ENCODE measurements at regions not wholly inside any gene's neighbourhood (a gene's known extent, or its start where the extent isn't known, plus 50 kb on each side); places are given as distances from the start of the nearest gene placed in this dataset.

- Histone ChIP-seq H3K4me3 (no peak overlapping the region), H3K4me1 (peaks cover 3 to 36% of the 10 kb centered on the region in 2 donors), H3K27ac (no peak overlapping the region), H3K9me3 (no peaks in the 10 kb centered on the region), H3K36me3 (no peaks in the 10 kb centered on the region), H3K27me3 (peaks cover 0 to 6% of the 10 kb centered on the region in 2 donors)
- no peak for TF ChIP-seq CTCF (IDR thresholded peaks at IDR 0.05)
- DNase-seq (no peak), ATAC-seq (no peak)
- intact Hi-C loops (cut with DNase I) = loop anchor here in 1 of 2 donors (5.0 kb wide), 1 partner anchor 58 kb away; the partner anchor contains the start of gene TAGAP
These were observed 55.8 kb upstream of the TAGAP start for GRCh38 chr6:159100395-159101182.

DNA sequence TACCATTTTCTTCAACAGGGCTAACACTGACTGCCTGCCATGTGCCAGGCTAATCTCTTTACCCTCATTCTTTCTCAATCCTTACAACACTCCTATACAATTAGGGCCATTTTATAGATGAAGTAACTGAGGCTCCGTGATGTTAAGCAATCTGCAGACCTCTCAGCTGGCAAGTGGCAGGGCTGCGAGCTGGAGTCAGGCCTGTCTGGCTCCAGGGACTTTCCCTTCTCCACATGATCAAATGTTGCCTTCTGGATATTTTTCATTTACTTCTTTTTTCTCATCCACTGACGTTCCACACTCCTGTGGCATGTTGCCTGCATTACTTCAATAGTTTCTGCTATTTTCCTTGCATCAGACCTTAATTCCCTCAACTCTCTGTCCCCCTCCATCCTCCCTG is 55.2 kb upstream of the TAGAP start:
- no peak for ATAC-seq
- Histone ChIP-seq H3K36me3 (no peaks in the 10 kb centered on the region), H3K27ac (no peak overlapping the region), H3K9me3 (no peaks in the 10 kb centered on the region), H3K4me3 (no peak overlapping the region), H3K4me1 (peaks cover 3 to 36% of the 10 kb centered on the region in 2 donors), H3K27me3 (peaks cover 0 to 6% of the 10 kb centered on the region in 2 donors)
- intact Hi-C loops (cut with DNase I) = loop anchor here in 1 of 2 donors (5.0 kb wide), 1 partner anchor 58 kb away; the partner anchor contains the start of gene TAGAP
- TF ChIP-seq CTCF (IDR thresholded peaks at IDR 0.05) = no peak
- no peak for DNase-seq

GRCh38 chr6:159099276-159099675 is 54.5 kb upstream of the TAGAP start:
- Histone ChIP-seq H3K27ac (peak overlapping the region in 1 of 2 donors; percentile 50), H3K27me3 (peaks cover 0 to 6% of the 10 kb centered on the region in 2 donors), H3K9me3 (no peaks in the 10 kb centered on the region), H3K4me3 (no peak overlapping the region), H3K4me1 (peaks cover 3 to 31% of the 10 kb centered on the region in 2 donors), H3K36me3 (no peaks in the 10 kb centered on the region)
- ATAC-seq (no peak), DNase-seq (no peak)
- TF ChIP-seq CTCF (IDR thresholded peaks at IDR 0.05) = no peak
- intact Hi-C loops (cut with DNase I) = no loop called here

GRCh38 chr6:159098636-159099106 is 53.9 kb upstream of the TAGAP start:
- Histone ChIP-seq H3K4me3 (no peak overlapping the region), H3K27ac (peak overlapping the region in 1 of 2 donors; percentile 50), H3K36me3 (no peaks in the 10 kb centered on the region), H3K9me3 (no peaks in the 10 kb centered on the region), H3K4me1 (peaks cover 0 to 25% of the 10 kb centered on the region in 2 donors), H3K27me3 (peaks cover 0 to 4% of the 10 kb centered on the region in 2 donors)
- peak; percentile 55 for ATAC-seq
- DNase-seq = no peak
- intact Hi-C loops (cut with DNase I) = no loop called here
- TF ChIP-seq CTCF (IDR thresholded peaks at IDR 0.05) = no peak

DNA sequence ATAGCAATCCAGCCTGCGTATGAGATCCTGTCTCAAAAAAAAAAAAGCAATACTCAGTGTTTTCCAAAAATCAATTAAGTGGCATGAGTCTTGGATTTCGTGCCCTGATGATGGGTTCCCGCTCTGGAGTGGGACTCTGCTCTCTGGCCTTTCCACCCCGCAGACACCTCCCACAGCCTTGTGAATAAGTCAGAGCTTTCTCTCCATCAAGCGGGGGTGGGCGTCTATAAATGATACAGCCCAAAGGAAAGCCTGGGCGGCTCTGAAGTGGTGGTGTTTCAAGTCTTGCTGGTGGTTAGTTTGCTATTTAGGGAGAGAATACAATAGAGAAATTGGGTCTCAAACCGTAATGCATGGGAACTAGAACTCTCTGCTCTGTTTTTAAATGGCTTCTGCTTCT is 52.5 kb upstream of the TAGAP start:
- Histone ChIP-seq H3K27ac (no peak overlapping the region), H3K4me3 (no peak overlapping the region), H3K4me1 (peaks cover 0 to 32% of the 10 kb centered on the region in 2 donors), H3K36me3 (no peaks in the 10 kb centered on the region), H3K9me3 (no peaks in the 10 kb centered on the region), H3K27me3 (no peaks in the 10 kb centered on the region)
- intact Hi-C loops (cut with DNase I) = no loop called here
- ATAC-seq (no peak), DNase-seq (no peak)
- TF ChIP-seq CTCF (IDR thresholded peaks at IDR 0.05) = no peak

Data from left lung (tissue), 4 donors.